ENCODE measurements at regions not wholly inside any gene's neighbourhood (a gene's known extent, or its start where the extent isn't known, plus 50 kb on each side); places are given as distances from the start of the nearest gene placed in this dataset.

DNA sequence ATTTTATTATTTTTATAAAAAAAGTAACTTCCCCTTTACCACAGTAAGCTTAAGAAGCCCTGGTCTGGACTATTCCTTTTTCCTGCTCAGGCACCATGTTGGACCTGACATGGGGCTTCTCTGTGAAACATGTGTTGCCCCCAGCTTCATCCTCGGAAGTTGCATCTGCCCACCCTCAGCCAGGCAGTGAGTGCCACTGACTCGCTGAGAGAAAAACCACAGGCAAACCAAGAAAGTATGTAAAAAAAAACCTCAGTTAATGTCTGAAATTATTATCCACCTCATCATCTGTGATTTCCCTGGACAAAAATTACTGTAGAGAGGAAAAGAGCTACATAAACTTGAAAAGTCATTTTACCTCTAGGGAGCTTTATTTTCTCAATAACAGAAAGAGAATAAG lies 109.9 kb upstream of the MCHR2 start:
- TF ChIP-seq, protein P1, sequence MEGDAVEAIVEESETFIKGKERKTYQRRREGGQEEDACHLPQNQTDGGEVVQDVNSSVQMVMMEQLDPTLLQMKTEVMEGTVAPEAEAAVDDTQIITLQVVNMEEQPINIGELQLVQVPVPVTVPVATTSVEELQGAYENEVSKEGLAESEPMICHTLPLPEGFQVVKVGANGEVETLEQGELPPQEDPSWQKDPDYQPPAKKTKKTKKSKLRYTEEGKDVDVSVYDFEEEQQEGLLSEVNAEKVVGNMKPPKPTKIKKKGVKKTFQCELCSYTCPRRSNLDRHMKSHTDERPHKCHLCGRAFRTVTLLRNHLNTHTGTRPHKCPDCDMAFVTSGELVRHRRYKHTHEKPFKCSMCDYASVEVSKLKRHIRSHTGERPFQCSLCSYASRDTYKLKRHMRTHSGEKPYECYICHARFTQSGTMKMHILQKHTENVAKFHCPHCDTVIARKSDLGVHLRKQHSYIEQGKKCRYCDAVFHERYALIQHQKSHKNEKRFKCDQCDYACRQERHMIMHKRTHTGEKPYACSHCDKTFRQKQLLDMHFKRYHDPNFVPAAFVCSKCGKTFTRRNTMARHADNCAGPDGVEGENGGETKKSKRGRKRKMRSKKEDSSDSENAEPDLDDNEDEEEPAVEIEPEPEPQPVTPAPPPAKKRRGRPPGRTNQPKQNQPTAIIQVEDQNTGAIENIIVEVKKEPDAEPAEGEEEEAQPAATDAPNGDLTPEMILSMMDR (IDR thresholded peaks at IDR 0.05 in 4 of 5, conservative IDR thresholded peaks at IDR 0.05 in 1 of 5) = no peak
- no peak for TF ChIP-seq POLR2A (IDR thresholded peaks at IDR 0.05)
